Activated CD8-positive, alpha-beta memory T cell treated with anti-CD3 and anti-CD28 coated beads for 1 hour (primary cell): ENCODE measurements at regions not wholly inside any gene's neighbourhood (a gene's known extent, or its start where the extent isn't known, plus 50 kb on each side); places are given as distances from the start of the nearest gene placed in this dataset.
"Not testable (repeated sequence)": the region's sequence is repeated elsewhere in the genome, so short reads cannot be mapped to it uniquely, and the experiment has no call there.

Experiments used
- DNase-seq, 2 donors: peaks; one replicate each; pipeline ENCODE4 v3.0.0-alpha.2; 2020; ENCODE audit warnings: low read depth in 1 of 2; ENCODE audit errors: extremely low read depth in 1 of 2

DNA sequence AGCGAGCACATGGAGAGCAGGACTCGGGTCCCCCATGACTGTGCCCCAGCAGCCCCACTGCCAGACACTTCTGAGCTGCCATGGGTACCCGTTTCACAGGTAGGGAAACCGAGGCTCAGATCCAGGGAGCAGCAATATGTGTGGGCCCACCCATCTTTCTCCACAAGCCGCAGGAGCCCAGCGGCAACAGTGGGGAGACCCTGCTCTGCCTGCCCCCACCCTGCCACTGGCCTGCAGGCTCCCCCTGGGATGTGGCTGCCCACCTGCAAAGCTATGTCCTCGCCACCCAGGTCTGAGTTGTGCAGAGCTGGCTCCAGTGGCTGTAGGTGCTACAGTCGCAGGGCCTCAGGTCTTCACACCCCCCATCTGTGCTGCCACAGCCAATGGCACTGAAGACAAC, 50.6 kb upstream of the C1QTNF9B start:
- DNase-seq = no peak

DNA sequence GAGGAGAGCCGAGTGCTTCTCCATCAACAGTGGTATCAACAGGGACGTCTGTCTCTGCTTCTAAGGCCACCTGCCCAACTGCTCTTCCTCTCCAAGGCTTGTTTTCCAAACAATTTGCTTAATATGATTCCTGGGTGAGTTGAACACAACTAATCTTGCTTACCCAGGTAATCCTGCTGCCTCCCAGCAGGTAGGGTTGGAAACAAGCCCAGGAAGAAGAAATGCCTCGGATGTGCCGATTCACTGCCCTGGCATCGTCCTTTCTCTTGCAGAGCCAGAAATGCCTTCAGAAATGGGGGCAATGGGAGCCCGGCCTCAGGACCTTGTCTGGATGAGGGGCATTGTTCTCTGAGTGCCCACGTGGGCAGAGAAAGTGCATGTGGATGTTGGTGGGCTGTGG, 51.9 kb upstream of the C1QTNF9B start:
- DNase-seq = no peak

DNA sequence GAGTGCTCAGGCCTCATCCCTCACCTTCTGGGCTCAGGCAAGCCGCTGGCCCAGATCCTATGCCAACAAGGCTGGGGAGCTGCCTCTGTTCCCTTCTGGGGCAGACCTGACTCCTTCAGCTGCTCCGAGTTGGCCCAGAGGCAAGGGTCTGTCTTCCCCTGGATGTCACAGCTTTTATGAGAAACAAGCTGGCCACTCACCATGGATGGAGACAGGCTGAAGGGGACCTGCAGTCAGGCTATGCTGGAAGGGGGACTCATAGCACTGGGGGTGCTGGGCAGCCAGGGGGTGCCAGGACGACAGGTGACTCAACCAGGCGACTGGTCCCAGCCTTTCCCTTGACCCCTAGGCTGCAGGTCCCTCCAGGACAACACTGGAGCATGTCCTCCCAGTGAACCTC, 52.4 kb upstream of the C1QTNF9B start:
- no peak for DNase-seq

DNA sequence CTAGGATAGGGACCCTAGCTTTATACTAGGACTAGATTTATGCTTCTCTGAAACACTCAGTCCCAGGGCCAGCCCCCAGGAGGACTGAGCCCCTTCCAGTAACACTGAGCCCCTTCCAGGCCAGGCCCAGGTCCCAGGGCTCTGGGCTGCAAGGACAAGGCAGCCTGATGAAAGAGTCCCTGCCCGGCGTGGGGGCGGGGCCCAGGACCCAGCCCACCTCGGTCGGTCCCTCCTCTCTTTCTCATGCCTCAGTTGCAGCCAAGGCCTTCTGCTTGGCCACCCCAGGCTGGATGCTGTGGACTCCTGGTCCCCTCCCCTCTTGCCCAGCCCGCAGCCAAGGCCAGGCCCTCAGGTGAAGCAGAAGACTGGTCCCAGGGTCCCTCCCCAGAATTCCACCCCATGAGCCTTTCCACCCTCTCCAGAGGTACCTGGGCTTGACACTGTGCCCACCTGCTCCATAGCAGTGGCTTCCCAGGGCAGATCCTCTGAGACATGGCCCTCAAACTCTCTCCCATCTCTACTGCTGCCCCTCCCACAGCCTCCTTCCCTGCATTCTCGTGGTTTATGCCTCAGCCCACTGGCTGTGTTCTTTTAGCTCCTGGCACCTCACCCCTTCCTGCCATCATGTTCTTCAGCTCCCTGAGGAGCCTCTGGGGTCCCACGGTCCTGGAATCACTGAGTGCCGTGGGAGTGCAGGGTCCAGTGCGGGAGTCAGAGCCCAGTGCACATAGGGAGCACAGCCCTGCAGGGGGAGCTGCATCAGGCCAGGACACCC, 53.6 kb upstream of the C1QTNF9B start:
- no peak for DNase-seq

DNA sequence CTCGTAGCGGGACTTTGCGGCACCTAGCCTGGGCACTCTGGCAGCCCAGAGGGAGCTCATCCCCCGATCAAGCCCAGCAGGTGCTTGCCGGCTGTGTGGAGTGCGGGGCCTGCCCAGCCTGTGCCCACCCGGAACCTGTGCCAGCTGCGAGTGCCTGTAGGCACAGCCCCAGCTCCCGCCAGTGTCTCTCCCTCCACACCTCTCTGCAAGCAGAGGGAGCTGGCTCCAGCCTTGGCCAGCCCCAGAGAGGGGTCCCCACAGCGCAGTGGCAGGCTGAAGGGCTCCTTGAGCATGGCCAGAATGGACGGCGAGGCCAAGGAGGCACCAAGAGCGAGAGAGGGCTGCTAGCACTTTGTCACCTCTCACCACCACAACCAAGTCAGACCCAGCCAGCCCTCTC, 55.5 kb upstream of the C1QTNF9B start:
- no peak for DNase-seq

DNA sequence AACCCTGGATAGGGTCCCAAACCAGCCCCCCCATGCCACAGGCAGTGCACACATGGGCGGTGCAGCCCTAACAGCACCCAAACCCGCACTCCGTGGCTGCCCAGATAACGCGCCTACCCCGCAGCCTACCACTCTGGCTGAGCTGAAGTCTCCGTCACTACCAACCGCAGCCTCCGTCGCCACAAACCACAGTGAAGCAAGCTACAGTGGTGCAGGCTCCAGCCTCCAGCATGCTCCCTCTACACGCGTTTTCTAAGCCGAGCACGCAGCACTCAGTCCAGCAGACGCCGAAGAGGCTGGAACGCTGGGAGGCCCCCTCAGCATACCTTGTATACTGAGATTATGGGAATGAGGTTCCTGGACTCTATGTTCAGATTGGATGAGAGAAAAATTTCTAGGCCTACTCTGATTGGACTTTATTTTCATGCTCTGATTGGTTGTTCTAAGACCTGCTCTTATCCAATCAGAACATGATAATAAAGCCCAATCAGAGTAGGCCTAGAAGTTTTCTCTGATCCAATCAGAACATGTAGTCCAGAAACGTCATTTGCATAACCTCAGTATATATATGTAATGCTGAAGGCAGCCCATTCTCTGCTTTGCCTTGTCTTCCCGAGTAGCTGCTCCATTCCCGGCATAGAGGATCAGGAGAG, 56.7 kb upstream of the C1QTNF9B start:
- no peak for DNase-seq

DNA sequence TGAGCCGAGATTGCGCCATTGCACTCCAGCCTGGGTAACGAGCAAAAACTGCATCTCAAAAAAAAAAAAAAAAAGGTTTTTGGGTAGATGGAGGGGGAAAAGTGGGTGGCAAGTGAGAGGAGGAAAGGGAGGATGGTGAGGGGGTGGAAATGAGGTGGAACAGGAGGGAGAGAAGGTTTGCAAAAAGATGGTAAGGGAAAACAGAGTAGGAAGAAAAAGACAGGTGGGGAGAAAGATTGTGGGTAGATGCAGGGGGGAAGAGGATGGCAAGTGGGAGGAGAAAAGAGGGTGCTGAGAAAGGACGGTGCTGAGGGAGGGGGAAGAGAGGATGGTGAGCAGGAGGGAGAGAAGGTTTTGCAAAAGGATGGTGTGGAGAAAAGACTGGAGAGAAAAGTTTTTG, 57.8 kb upstream of the C1QTNF9B start:
- DNase-seq = no peak

DNA sequence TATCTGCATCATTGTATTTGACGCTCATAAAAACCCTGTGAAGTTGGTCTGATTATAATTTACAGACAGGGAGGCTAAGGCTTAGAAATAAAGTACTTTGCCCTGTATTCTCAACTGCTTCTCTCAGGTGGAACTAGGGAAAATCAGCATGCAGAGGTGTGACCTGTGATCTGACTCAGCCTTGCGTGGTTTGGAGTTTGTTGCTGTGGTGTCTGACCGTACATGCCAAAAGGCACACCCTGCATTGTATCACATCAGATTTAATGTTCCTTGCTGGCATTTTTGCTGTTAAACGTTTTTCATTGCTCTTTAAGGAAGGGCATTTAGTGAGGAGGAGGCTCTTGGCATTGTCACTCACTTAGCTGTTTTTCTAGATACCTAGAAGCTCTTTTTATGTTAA, 58.8 kb upstream of the C1QTNF9B start:
- no peak for DNase-seq

DNA sequence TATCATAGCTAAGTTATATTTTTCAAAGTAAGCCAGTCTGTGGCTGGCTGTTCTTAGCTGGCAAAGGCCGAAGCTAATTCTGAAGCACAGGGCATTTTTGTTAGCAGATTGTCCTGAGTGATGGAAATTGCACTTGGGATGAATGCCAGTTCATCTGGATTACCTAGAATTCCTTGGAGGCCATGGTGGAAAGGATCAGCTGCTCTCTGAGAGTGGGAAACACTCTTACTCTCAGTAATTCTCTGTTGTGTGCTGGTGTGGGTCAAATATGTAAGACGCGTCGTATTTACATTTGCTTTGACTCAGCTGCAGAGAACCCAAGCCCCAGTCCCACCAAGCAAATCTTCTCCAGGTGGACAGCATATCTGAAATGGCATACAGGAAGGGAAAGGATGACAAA, 60.7 kb upstream of the C1QTNF9B start:
- DNase-seq = no peak

DNA sequence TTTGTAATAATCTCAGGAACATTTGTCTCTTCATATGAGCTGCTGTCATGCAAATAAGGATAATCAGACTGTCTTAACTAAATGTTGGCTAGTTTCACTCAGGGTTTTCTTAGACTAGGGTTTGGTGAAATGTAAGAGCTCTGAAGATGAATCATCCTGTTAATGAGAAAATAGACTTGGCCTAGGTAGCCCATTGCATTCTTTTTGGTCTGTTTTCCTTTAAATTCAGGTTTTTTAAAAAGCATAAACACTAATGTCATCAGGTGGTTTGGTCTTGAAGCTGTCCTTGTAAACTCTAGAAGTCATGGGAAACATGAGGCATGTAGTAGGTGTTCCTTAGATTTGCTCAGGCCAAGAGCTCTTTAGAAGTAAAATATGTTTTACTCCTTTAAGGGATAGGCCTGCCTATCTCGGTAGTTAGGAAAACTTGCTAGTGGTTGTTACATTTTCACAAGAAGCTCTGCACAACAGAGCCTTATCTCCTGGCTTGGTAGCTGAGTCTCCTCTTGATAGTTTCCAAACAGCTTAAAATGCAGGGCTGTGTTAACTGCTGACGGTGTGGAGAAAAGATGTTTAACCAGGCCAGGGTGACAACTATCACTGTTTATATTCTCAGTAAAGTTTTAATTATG, 62.0 kb upstream of the C1QTNF9B start:
- no peak for DNase-seq

DNA sequence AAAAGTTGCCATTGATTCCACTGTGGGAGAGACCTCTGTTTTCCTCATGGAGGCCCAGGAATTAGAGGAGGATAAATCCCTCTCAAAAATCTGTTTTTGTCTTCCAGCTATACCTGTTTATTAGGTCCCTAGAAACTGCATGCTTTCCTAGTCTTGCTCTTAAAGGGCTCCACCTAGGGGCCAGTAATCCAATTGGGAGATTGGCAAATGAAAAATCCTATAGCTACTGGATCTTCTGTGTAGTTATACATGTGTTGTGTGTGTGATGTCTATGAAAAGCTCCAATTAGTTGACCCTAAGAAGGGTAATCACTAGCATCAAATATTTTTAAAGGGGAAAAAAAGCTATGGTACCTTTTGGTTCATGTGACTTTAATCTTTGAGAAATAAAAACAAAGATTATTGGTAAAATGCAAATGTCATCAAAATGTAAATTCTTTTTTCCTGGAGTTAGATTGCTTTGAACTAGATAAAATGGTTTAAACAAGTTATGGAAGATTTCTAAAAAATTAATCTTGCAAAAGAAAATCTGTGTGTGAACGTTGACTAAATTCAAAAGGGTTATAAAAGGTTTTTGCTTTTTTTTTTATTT, 63.4 kb upstream of the C1QTNF9B start:
- DNase-seq = no peak

DNA sequence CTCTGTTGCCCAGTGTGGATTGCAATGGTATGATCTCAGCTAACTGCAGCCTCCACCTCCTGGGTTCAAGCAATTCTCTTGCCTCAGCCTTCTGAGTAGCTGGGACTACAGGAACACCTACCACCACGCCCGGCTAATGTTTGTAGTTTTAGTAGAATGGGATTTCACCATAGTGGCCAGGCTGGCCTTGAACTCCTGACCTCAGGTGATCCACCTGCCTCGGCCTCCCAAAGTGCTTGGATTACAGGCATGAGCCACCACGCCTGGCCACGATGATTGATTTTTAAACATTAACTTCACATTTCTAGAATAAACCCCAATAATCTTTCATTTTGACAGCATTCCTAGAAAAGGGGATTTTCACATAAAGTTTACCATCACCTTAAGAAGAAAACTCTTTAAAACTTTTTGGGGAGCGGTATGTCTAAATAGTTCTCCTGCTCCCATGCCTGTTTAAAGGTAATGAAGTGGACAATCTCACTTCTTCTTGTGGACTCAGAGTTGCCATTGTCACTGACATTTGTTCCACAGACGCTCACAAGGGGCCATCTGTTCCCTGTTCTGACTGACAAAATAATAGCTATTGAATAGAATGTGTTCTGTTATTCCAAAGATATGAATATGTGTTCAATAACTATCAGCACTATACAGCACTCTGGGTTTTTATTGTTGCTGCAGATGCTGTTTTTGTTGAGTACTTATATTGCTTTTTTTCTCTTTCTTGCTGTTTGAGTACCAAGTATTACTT, 66.1 kb upstream of the C1QTNF9B start:
- DNase-seq = no peak

DNA sequence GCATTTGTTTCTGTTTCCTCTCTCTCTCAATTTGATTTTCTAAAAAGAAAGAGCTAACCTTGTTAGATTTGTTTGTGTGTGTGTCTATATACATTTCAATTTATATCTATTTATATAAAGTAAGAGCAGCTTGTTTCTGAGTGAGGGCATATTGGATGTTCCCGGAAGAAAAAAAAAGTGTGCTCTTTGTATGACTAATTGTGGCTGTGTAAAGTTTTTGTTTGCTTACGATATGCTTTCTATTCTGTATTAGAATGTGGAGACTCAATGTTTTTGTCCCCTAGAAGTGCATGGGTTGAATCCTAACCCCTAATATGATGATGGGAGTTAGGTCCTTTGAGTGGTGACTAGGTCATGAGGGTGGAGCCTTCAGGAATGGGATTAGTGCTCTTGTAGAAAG, 66.6 kb upstream of the C1QTNF9B start:
- no peak for DNase-seq

DNA sequence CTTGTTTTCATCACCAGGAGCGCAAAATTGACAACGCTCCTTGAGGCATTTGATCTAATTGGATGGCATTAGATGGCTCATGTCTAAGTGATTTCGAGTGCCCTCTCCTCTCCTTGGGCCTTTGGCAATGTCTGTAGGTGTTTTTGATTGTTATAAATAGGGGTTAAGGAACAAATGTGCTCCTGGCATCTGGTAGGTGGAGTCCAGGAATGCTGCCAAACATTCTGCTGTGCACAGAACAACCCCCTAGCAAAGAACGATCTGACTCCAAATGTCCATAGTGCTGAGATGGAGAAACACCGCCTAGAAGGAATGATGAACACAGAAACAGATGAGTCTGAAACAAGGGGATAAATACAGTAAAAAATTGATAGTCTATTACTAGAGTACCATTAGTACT, 68.0 kb upstream of the C1QTNF9B start:
- DNase-seq = no peak

DNA sequence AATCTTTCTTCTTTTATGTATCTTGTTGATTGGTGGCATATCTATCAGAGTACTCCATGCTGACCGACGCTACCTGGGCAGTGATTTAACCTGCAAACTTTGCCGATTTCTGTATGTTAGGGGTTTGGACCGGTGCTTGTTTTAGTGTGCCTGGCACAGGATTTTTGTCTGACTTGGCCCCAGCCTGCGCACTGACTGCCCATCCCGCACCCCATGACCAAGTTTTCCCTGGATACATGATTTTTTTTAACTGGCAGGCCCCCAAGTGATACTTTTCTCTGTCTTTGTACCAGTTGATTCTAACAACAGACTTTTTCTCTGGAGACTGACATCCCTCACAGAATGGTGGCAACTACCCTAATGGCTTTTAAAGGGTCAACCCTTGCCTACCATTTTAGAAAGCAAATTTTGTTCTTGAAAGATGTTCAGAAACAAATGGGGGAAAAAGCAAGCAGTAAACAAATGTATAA, 69.0 kb upstream of the C1QTNF9B start:
- no peak for DNase-seq

DNA sequence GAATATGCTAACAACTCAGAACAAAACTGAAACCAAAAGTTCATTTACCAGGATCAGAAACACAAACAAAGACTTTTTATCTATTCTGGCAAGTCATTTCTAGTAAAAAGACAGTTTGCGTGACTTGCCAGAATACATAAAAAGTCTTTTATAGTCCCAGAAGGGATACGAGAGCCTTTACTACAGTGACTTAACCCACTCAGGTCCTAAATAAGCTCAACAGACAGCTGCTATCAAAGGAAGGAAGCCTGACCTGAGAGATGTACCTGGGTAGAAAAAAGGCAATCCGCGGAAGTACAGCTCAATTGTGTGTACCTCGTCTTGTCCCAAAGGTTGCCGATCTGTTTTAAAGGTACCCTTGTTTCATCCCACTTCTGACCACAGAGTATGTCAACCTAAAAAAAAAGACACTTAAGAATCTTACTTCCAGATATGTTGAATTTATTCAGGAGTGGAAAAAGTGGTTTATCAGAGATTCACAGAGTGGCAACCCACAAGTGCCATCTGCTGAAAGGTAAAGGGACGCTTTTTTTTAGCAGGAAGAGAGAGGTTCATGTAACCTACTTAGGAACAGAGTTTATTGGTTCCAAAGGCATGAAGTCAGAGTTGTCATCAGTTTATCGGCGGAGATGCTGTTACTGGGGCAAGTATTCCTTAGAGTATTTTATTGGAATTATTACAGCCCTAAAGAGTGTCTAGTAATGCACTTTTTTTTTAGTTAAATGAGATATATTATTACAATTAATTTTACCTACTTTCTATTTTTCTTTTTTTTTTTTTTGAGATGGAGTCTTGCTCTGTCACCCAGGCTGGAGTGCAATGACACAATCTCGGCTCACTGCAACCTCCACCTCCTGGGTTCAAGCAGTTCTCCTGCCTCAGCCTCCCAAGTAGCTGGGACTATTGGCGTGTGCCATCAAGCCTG, 69.7 kb upstream of the C1QTNF9B start:
- DNase-seq = no peak

DNA sequence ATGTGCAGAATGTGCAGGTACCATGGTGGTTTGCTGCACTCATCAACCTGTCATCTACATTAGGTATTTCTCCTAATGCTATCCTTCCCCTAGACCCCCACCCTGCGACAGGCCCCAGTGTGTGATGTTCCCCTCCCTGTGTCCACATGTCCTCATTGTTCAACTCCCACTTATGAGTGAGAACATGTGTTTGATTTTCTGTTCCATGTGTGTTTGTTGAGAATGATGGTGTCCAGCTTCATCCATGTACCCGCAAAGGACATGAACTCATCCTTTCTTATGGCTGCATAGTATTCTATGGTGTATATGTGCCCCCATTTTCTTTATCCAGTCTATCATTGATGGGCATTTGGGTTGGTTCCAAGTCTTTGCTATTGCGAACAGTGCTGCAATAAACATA, 70.5 kb upstream of the C1QTNF9B start:
- not testable (repeated sequence) for DNase-seq

DNA sequence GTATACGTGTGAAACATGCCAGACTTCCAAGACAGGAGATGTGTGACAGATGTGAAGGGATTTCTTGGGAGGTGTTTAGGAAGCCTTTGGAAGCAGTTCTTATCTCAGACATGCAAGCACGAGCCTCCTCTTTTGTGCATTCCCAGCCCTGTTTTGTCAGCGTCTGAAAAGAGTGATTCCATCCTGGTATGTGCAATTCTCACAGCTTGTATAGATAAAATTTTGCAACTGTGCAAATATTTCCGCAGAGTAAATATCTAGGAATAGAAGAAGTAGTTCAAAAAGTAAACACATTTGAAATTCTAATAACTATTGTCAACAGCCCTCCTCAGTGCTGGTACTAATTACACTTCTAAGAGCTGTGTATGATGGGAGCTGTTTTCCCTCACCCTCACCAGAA, 72.3 kb upstream of the C1QTNF9B start:
- no peak for DNase-seq

DNA sequence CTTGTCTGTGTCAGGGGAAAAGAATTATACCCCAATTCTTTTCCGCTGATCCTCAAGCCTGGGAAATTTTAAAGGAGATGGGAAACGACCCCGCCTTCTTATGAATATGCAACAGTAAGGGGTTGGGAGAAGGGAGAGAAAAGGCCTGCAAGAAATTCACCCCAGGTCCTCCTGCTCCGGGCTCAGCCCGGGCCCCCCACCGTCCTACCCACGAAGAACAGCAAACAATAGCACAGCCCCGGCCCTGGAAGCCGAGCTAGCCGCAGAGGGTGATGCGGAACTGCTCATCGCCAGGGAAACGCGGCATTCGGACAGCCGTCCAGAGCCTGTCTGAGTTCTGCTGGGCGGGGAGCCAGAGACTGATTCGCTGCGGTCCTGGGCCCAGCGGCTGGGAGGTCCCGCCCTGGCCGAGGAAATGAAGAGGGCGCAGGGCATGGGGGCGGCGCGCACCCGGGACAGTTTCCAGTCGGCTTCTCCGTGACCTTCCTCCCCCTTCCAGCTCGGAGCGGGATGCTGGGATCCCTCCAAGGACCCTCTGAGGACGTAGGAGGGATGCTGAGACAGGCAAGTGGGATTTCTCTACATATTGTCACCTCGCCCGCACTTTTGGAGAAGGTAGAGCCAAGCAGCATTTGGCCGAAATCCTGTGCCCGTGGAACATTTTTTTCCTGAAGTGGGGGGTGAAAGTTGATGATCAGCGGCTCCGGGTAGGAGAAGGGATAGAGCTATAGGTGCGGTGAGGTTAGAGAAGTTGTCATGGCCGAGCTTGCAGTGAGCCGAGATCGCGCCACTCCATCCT, 82.3 kb upstream of the C1QTNF9B start:
- DNase-seq = peak in 1 of 2 donors; percentile 3
